Kidney (tissue), 13 donors: ENCODE measurements at regions not wholly inside any gene's neighbourhood (a gene's known extent, or its start where the extent isn't known, plus 50 kb on each side); places are given as distances from the start of the nearest gene placed in this dataset.

Experiments used
- DNase-seq, 5 donors: peaks; one replicate each; pipeline ENCODE4 v3.0.0-alpha.2; 2013 to 2020
- FAIRE-seq: peaks from 2 replicates; lab custom pipeline; 2012; peaks lifted over from hg19 to GRCh38; lab: Jason Lieb, UNC
- H3K27ac ChIP-seq, 2 donors: one replicate each; pipeline ENCODE4 v1.7.0; 2013; ENCODE audit warnings: low read depth in 2 of 2, low read length in 2 of 2, inconsistent platforms in 1 of 2
- H3K27me3 ChIP-seq: one replicate; pipeline ENCODE4 v1.7.1; 2013; ENCODE audit warnings: low read length, inconsistent platforms; ENCODE audit not compliant: control insufficient read depth, insufficient read depth
- H3K36me3 ChIP-seq, 3 donors: one replicate each; pipeline versions ENCODE4 v1.7.0 to v1.7.1; 2013; ENCODE audit warnings: low read length in 3 of 3, control low read depth in 1 of 3, inconsistent platforms in 1 of 3; ENCODE audit not compliant: insufficient read depth in 3 of 3, control insufficient read depth in 2 of 3
- H3K4me1 ChIP-seq, 3 donors: one replicate each; pipeline versions ENCODE4 v1.7.0 to v1.7.1; 2013; ENCODE audit warnings: low read length in 3 of 3, inconsistent platforms in 1 of 3, low read depth in 1 of 3; ENCODE audit not compliant: control insufficient read depth in 2 of 3, insufficient read depth in 2 of 3
- H3K4me3 ChIP-seq, 3 donors: one replicate each; pipeline versions ENCODE4 v1.7.0 to v1.8.1; 2013; ENCODE audit warnings: low read length in 3 of 3, control low read depth in 1 of 3, inconsistent platforms in 1 of 3
- H3K9ac ChIP-seq, 3 donors: one replicate each; pipeline versions ENCODE4 v1.7.0 to v1.7.1; 2013; ENCODE audit warnings: low read length in 3 of 3, control low read depth in 1 of 3, inconsistent platforms in 1 of 3
- H3K9me3 ChIP-seq, 3 donors: one replicate each; pipeline versions ENCODE4 v1.7.0 to v1.7.1; 2013; ENCODE audit warnings: low read length in 3 of 3, control low read depth in 1 of 3, inconsistent platforms in 1 of 3; ENCODE audit not compliant: control insufficient read depth in 2 of 3, insufficient read depth in 1 of 3
- CTCF ChIP-seq: IDR thresholded peaks from 3 replicates; pipeline ENCODE4 v1.5.1; 2012; ENCODE audit warnings: mild to moderate bottlenecking, moderate library complexity, borderline replicate concordance; ENCODE audit not compliant: insufficient read depth; ENCODE audit errors: extremely low read depth
- intact Hi-C: fragments of 100-400 bp; cut with DNase I; formaldehyde crosslinking; loops from one replicate; pipeline ENCODE4 v1.11.1; 2022
- donor health status: control.
- donor health status: control.
- donor health status: control.
- donor health status: control.
- donor health status: control.
- donor health status: DM: yes; HTN: yes; CAD: no.
- donor health status: Normal renal cell carcinoma (clear cell type).

- peak in 3 of 5 donors; percentile 32 to 50 (median 50) for DNase-seq
These were observed 680.4 kb upstream of the POM121L12 start for GRCh38 chr7:52355053-52355452.

DNA sequence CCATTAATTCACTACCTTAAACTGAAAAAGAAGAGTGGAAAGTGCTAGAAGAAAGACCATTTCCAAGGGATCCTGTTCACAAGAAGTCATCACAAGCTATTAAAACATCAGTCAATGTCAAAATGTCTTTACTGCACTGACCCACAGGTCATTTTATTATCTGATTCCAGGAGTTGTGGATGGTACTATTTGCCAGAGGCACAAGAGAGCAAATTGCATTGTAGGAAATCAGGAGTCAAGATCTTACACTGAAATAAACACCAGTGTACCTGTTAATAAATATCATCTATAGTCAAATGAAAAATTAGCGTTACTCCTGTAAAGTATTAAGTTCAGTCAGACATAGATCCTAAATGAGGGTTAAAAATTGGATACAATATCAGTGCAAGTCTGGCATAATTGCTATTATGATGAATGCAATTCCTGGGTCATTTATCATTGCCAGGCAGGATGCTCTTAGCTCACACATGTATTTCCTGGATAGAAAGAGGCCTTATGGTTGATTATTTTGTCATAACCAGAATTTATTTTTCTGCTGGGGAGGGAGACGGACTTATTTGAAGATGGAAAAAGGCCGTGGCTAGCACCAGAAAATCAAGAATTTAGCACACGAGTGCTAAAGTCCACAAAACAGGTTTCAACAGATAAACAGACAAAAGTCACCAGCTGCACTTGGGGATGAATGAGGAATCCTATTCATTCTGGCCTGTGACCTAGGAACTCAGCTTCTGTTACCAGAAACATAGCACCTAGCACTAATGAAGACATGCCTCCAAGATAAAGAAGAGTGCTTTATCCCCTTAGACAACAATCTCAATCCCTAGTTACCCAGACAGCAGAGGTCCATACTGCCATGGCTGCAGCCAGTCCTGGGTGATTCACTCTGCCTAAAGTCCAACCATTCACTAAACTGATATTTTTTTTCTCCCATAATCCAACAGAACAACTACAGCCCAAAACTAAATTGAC lies 683.1 kb upstream of the POM121L12 start:
- H3K9me3 ChIP-seq: no peaks in the 10 kb centered on the region
- H3K27me3 ChIP-seq: no peaks in the 10 kb centered on the region
- H3K4me3 ChIP-seq: no peak overlapping the region
- H3K4me1 ChIP-seq: no peaks in the 10 kb centered on the region
- H3K27ac ChIP-seq: no peak overlapping the region
- no peaks in the 10 kb centered on the region for H3K36me3 ChIP-seq
- TF ChIP-seq CTCF: no peak
- FAIRE-seq (no peak), DNase-seq (no peak)
- intact Hi-C loops: no loop called here
- no peak overlapping the region for H3K9ac ChIP-seq

More at GRCh38 chr7:52355053-52355452, 680.4 kb upstream of the POM121L12 start:
- H3K27ac ChIP-seq: no peak overlapping the region
- intact Hi-C loops: no loop called here
- no peaks in the 10 kb centered on the region for H3K36me3 ChIP-seq
- no peak for TF ChIP-seq CTCF
- no peak overlapping the region for H3K4me3 ChIP-seq
- no peak overlapping the region for H3K9ac ChIP-seq
- no peaks in the 10 kb centered on the region for H3K4me1 ChIP-seq
- FAIRE-seq: no peak
- H3K9me3 ChIP-seq: no peaks in the 10 kb centered on the region
- no peaks in the 10 kb centered on the region for H3K27me3 ChIP-seq

GRCh38 chr7:52344015-52344414 lies 691.4 kb upstream of the POM121L12 start:
- no peaks in the 10 kb centered on the region for H3K36me3 ChIP-seq
- H3K27me3 ChIP-seq: no peaks in the 10 kb centered on the region
- FAIRE-seq (no peak), DNase-seq (no peak)
- intact Hi-C loops: no loop called here
- no peak overlapping the region for H3K27ac ChIP-seq
- no peak overlapping the region for H3K4me3 ChIP-seq
- H3K4me1 ChIP-seq: no peaks in the 10 kb centered on the region
- no peak overlapping the region for H3K9ac ChIP-seq
- no peak for TF ChIP-seq CTCF
- no peaks in the 10 kb centered on the region for H3K9me3 ChIP-seq
